Osteoblast (primary cell): ENCODE measurements at regions not wholly inside any gene's neighbourhood (a gene's known extent, or its start where the extent isn't known, plus 50 kb on each side); places are given as distances from the start of the nearest gene placed in this dataset.

Source experiments
- DNase-seq: peaks from one replicate; pipeline ENCODE4 v3.0.0; 2011; ENCODE audit warnings: low spot score, mixed read lengths; ENCODE audit not compliant: insufficient read length; ENCODE audit errors: missing footprints
- H2AFZ ChIP-seq: 2 replicates; pipeline ENCODE4 v1.6.0; 2011; ENCODE audit warnings: mild to moderate bottlenecking, low read length
- H3K27ac ChIP-seq: 2 replicates; pipeline ENCODE4 v1.5.1; 2011; ENCODE audit warnings: mild to moderate bottlenecking, low read depth, low read length, moderate library complexity
- H3K27me3 ChIP-seq: 2 replicates; pipeline ENCODE4 v1.6.0; 2012; ENCODE audit warnings: mild to moderate bottlenecking, control low read depth, inconsistent platforms, low read length, moderate library complexity; ENCODE audit not compliant: insufficient read depth
- H3K36me3 ChIP-seq: 2 replicates; pipeline ENCODE4 v1.5.1; 2011; ENCODE audit warnings: mild to moderate bottlenecking, low read length, control low read depth, moderate library complexity; ENCODE audit not compliant: insufficient read depth
- H3K4me1 ChIP-seq: 2 replicates; pipeline ENCODE4 v1.5.1; 2011; ENCODE audit warnings: mild to moderate bottlenecking, low read length, control low read depth, moderate library complexity; ENCODE audit not compliant: insufficient read depth
- H3K4me2 ChIP-seq: 2 replicates; pipeline ENCODE4 v1.6.0; 2011; ENCODE audit warnings: mild to moderate bottlenecking, low read length; ENCODE audit not compliant: insufficient read depth
- H3K4me3 ChIP-seq: fragments of 200-600 bp; sonication (generic); 3 replicates; pipeline ENCODE4 v1.5.1; 2012; ENCODE audit warnings: mild to moderate bottlenecking, low read length, inconsistent platforms; ENCODE audit not compliant: insufficient read depth
- H3K79me2 ChIP-seq: 2 replicates; pipeline ENCODE4 v1.6.0; 2012; ENCODE audit warnings: mild to moderate bottlenecking, low read length, control low read depth, inconsistent platforms; ENCODE audit not compliant: insufficient read depth
- H3K9me3 ChIP-seq: 2 replicates; pipeline ENCODE4 v1.5.1; 2011; ENCODE audit warnings: low read depth, low read length, control low read depth
- H4K20me1 ChIP-seq: 2 replicates; pipeline ENCODE4 v1.6.0; 2012; ENCODE audit warnings: mild to moderate bottlenecking, low read length, control low read depth; ENCODE audit not compliant: insufficient read depth
- CTCF ChIP-seq: IDR thresholded peaks from 2 replicates; pipeline ENCODE4 v1.5.1; 2011; ENCODE audit warnings: mild to moderate bottlenecking, low read depth, low read length, moderate library complexity; ENCODE audit errors: extremely low read depth

GRCh38 chr7:25908154-25908949 is 243.6 kb upstream of the NFE2L3 start:
- H4K20me1 ChIP-seq, result no peaks in the 10 kb centered on the region

GRCh38 chr7:25911738-25912607 is 240.0 kb upstream of the NFE2L3 start:
- no peaks in the 10 kb centered on the region for H4K20me1 ChIP-seq
- H3K4me1 ChIP-seq, result no peaks in the 10 kb centered on the region
- no peak for TF ChIP-seq CTCF
- no peaks in the 10 kb centered on the region for H3K27me3 ChIP-seq
- no peak overlapping the region for H3K4me2 ChIP-seq
- H3K27ac ChIP-seq, result no peak overlapping the region
- H2AFZ ChIP-seq, result no peak overlapping the region
- no peaks in the 10 kb centered on the region for H3K9me3 ChIP-seq
- no peaks in the 10 kb centered on the region for H3K36me3 ChIP-seq
- H3K79me2 ChIP-seq, result no peaks in the 10 kb centered on the region
- no peak for DNase-seq
- no peak overlapping the region for H3K4me3 ChIP-seq

More at GRCh38 chr7:25908154-25908949, 243.6 kb upstream of the NFE2L3 start:
- Histone ChIP-seq H3K79me2 (no peaks in the 10 kb centered on the region), H3K4me3 (no peak overlapping the region), H3K4me1 (no peaks in the 10 kb centered on the region), H3K9me3 (no peaks in the 10 kb centered on the region), H2AFZ (no peak overlapping the region), H3K27ac (no peak overlapping the region), H3K36me3 (no peaks in the 10 kb centered on the region), H3K4me2 (no peak overlapping the region), H3K27me3 (no peaks in the 10 kb centered on the region)
- DNase-seq, result no peak
- no peak for TF ChIP-seq CTCF

GRCh38 chr7:25913598-25914224 is 238.3 kb upstream of the NFE2L3 start:
- Histone ChIP-seq H3K27ac (no peak overlapping the region), H2AFZ (no peak overlapping the region), H4K20me1 (no peaks in the 10 kb centered on the region), H3K9me3 (no peaks in the 10 kb centered on the region), H3K79me2 (no peaks in the 10 kb centered on the region), H3K27me3 (no peaks in the 10 kb centered on the region), H3K36me3 (no peaks in the 10 kb centered on the region), H3K4me3 (no peak overlapping the region), H3K4me2 (no peak overlapping the region), H3K4me1 (no peaks in the 10 kb centered on the region)
- no peak for DNase-seq
- no peak for TF ChIP-seq CTCF

- TF ChIP-seq CTCF, result no peak
- no peaks in the 10 kb centered on the region for H3K4me1 ChIP-seq
- no peaks in the 10 kb centered on the region for H3K27me3 ChIP-seq
- no peaks in the 10 kb centered on the region for H4K20me1 ChIP-seq
- no peaks in the 10 kb centered on the region for H3K9me3 ChIP-seq
- H3K27ac ChIP-seq, result no peak overlapping the region
- H2AFZ ChIP-seq, result no peak overlapping the region
- H3K36me3 ChIP-seq, result no peaks in the 10 kb centered on the region
- H3K4me3 ChIP-seq, result no peak overlapping the region
- no peak overlapping the region for H3K4me2 ChIP-seq
- DNase-seq, result no peak
- H3K79me2 ChIP-seq, result no peaks in the 10 kb centered on the region
Measured at GRCh38 chr7:25918731-25919130, 233.3 kb upstream of the NFE2L3 start.
